CD4-positive, alpha-beta T cell (primary cell): ENCODE measurements at regions not wholly inside any gene's neighbourhood (a gene's known extent, or its start where the extent isn't known, plus 50 kb on each side); places are given as distances from the start of the nearest gene placed in this dataset.

Source experiments
- ATAC-seq: fragments of 200-7000 bp; cut with Tn5 transposase; one replicate; pipeline ENCODE4 v1.10.0; 2022; ENCODE audit warnings: mild to moderate bottlenecking; ENCODE audit not compliant: poor library complexity
- CTCF ChIA-PET: fragments of 350-600 bp; sonication (Branson Sonifier 250); formaldehyde crosslinking; loops from one replicate; lab custom pipeline; 2021; ENCODE audit warnings: antibody characterized with exemption, inconsistent platforms; lab: Charles Lee
- POLR2A ChIA-PET: fragments of 350-600 bp; sonication (Branson Sonifier 250); formaldehyde crosslinking; loops from one replicate; lab custom pipeline; 2021; ENCODE audit warnings: antibody characterized with exemption, inconsistent platforms; lab: Charles Lee
- DNase-seq, 14 experiments: peaks; one replicate each; pipeline ENCODE4 v3.0.0-alpha.2; 2013 to 2020; ENCODE audit warnings: mixed read lengths in 2 of 14
- H3K27ac ChIP-seq, 2 donors: one replicate each; pipeline versions ENCODE4 v1.5.1 to v1.7.0; 2013; ENCODE audit warnings: low read length in 2 of 2, low read depth in 1 of 2, mild to moderate bottlenecking in 1 of 2
- H3K27me3 ChIP-seq, 2 experiments: 1 replicate in 1 of 2; 2 replicates in 1 of 2; pipeline versions ENCODE4 v1.6.1 to v1.7.0; 2013; ENCODE audit warnings: low read length in 2 of 2, control low read depth in 1 of 2, mild to moderate bottlenecking in 1 of 2, moderate library complexity in 1 of 2; ENCODE audit not compliant: insufficient read depth in 2 of 2, control insufficient read depth in 1 of 2
- H3K36me3 ChIP-seq: one replicate; pipeline ENCODE4 v1.6.1; 2013; ENCODE audit warnings: low read length, control low read depth; ENCODE audit not compliant: insufficient read depth
- H3K4me1 ChIP-seq: one replicate; pipeline ENCODE4 v1.6.1; 2013; ENCODE audit warnings: low read length, control low read depth; ENCODE audit not compliant: insufficient read depth
- H3K4me3 ChIP-seq: one replicate; pipeline ENCODE4 v1.5.1; 2013; ENCODE audit warnings: mild to moderate bottlenecking, low read length, moderate library complexity
- H3K9me3 ChIP-seq, 2 experiments: 1 replicate in 1 of 2; 2 replicates in 1 of 2; pipeline versions ENCODE4 v1.6.1 to v1.7.0; 2013; ENCODE audit warnings: low read length in 2 of 2, mild to moderate bottlenecking in 2 of 2, control low read depth in 1 of 2, moderate library complexity in 1 of 2; ENCODE audit not compliant: control insufficient read depth in 1 of 2, insufficient read depth in 1 of 2
- H3K27ac Mint-ChIP-seq: one replicate; pipeline ENCODE4 v1.8.0; 2020; ENCODE audit warnings: mixed read lengths
- H3K27me3 Mint-ChIP-seq: one replicate; pipeline ENCODE4 v1.8.0; 2021; ENCODE audit warnings: mixed read lengths
- H3K36me3 Mint-ChIP-seq: one replicate; pipeline ENCODE4 v1.8.0; 2021; ENCODE audit warnings: low read depth, mixed read lengths
- H3K4me1 Mint-ChIP-seq: one replicate; pipeline ENCODE4 v1.8.0; 2021; ENCODE audit warnings: low read depth, mixed read lengths
- H3K4me3 Mint-ChIP-seq: one replicate; pipeline ENCODE4 v1.8.0; 2020; ENCODE audit warnings: mild to moderate bottlenecking, mixed read lengths
- H3K9me3 Mint-ChIP-seq: one replicate; pipeline ENCODE4 v1.8.0; 2020; ENCODE audit warnings: mixed read lengths
- CTCF ChIP-seq: fragments of 200-600 bp; IDR thresholded peaks from one replicate; pipeline ENCODE4 v1.8.0; 2022; ENCODE audit warnings: antibody characterized with exemption, mild to moderate bottlenecking
- intact Hi-C, 2 experiments: fragments of 100-400 bp; cut with DNase I in 1 of 2; cut with micrococcal nuclease in 1 of 2; formaldehyde crosslinking; loops; one replicate each; pipeline versions ENCODE4 v1.15.1 to v1.9.0; 2023 to 2025; cut with DNase I, micrococcal nuclease

- H3K36me3 ChIP-seq, result no peaks in the 10 kb centered on the region
- H3K9me3 ChIP-seq, result peaks cover 0 to 4% of the 10 kb centered on the region in 2 experiments
- H3K27me3 ChIP-seq, result no peaks in the 10 kb centered on the region
- ATAC-seq (no peak), DNase-seq (no peak)
- Mint-ChIP-seq H3K9me3 (peaks cover 15% of the 10 kb centered on the region), H3K27ac (no peak overlapping the region), H3K27me3 (no peaks in the 10 kb centered on the region), H3K4me3 (no peak overlapping the region), H3K36me3 (no peaks in the 10 kb centered on the region), H3K4me1 (no peaks in the 10 kb centered on the region)
- ChIA-PET POLR2A (no interaction called here), CTCF (no interaction called here)
- H3K4me3 ChIP-seq, result no peak overlapping the region
- intact Hi-C loops, result no loop called here
- no peak for TF ChIP-seq CTCF
- H3K4me1 ChIP-seq, result no peaks in the 10 kb centered on the region
- H3K27ac ChIP-seq, result no peak overlapping the region
Observed at GRCh38 chr18:30139631-30140287, 902.8 kb downstream of the DSC3 start.

DNA sequence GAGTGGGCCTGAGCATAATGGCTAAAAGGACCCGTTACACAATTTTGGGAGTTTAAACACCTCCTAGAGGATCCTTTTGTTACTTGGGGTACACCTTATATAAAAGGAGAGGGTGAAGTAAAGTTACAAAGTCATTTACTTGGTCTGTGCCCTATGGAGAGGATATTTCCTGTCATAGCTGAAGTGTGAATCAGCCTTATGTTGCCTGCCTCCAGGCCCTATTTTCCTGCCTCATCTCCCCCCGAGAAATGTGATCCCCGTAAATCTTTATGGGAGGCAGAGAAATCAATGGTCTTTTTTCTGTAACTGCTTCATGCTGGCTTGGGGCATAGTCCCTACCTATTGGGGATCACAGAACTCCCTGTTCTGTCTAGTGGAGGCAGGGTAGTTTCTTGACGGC lies 906.6 kb downstream of the DSC3 start:
- H3K27me3 ChIP-seq, result no peaks in the 10 kb centered on the region
- TF ChIP-seq CTCF, result no peak
- ATAC-seq, result no peak
- Mint-ChIP-seq H3K27ac (no peak overlapping the region), H3K36me3 (no peaks in the 10 kb centered on the region), H3K9me3 (peaks cover 17% of the 10 kb centered on the region), H3K27me3 (no peaks in the 10 kb centered on the region), H3K4me3 (no peak overlapping the region), H3K4me1 (no peaks in the 10 kb centered on the region)
- H3K4me3 ChIP-seq, result no peak overlapping the region
- peaks cover 3 to 8% of the 10 kb centered on the region in 2 experiments for H3K9me3 ChIP-seq
- ChIA-PET CTCF (no interaction called here), POLR2A (no interaction called here)
- no peak for DNase-seq
- H3K27ac ChIP-seq, result no peak overlapping the region
- no peaks in the 10 kb centered on the region for H3K4me1 ChIP-seq
- H3K36me3 ChIP-seq, result no peaks in the 10 kb centered on the region
- intact Hi-C loops, result no loop called here

GRCh38 chr18:30134020-30134419 lies 908.5 kb downstream of the DSC3 start:
- H3K36me3 Mint-ChIP-seq, result no peaks in the 10 kb centered on the region
- H3K27me3 ChIP-seq, result no peaks in the 10 kb centered on the region
- H3K27ac Mint-ChIP-seq, result no peak overlapping the region

More at GRCh38 chr18:30134020-30134419, 908.5 kb downstream of the DSC3 start:
- Histone ChIP-seq H3K36me3 (no peaks in the 10 kb centered on the region), H3K4me1 (no peaks in the 10 kb centered on the region), H3K27ac (no peak overlapping the region), H3K4me3 (no peak overlapping the region), H3K9me3 (peaks cover 4 to 9% of the 10 kb centered on the region in 2 experiments)
- ChIA-PET POLR2A (no interaction called here), CTCF (no interaction called here)
- H3K9me3 Mint-ChIP-seq, result peaks cover 13% of the 10 kb centered on the region
- H3K27me3 Mint-ChIP-seq, result no peaks in the 10 kb centered on the region
- no peak for DNase-seq
- H3K4me3 Mint-ChIP-seq, result no peak overlapping the region
- TF ChIP-seq CTCF, result no peak
- intact Hi-C loops, result no loop called here
- no peaks in the 10 kb centered on the region for H3K4me1 Mint-ChIP-seq
- no peak for ATAC-seq
